Stimulated activated CD4-positive, alpha-beta T cell treated with anti-CD3 and anti-CD28 coated beads, Interleukin-2, amount 100 ng/mL, for 48 hours (primary cell): ENCODE measurements at regions not wholly inside any gene's neighbourhood (a gene's known extent, or its start where the extent isn't known, plus 50 kb on each side); places are given as distances from the start of the nearest gene placed in this dataset.

ENCODE experiments used
- DNase-seq, 2 donors: peaks; one replicate each; pipeline ENCODE4 v3.0.0-alpha.2; 2020

- no peak for DNase-seq
These were observed 128.8 kb upstream of the GPR26 start for GRCh38 chr10:123537188-123537961.

- DNase-seq = no peak
These were observed 127.5 kb upstream of the GPR26 start for GRCh38 chr10:123538401-123539320.

- DNase-seq = no peak
These were observed 121.2 kb upstream of the GPR26 start for GRCh38 chr10:123544986-123545385.

DNA sequence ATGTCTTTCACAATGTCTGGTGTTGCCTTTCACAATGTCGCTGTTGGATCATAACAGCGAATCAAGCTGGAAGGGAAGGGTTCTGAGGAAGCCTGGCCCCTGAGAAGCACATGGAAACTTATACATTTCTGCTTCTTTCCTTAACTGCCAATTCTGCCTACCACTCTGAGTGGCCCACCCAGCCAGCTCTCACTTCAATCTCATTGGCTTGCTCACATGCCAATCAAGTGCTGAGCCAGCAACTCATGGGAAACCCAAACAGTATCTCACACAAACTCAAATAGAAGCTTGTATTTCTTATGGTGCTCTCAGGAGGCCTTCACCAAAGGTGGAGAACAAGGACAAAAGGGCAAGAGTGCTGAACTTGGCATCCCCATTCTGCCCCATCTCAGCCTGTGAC is 117.4 kb upstream of the GPR26 start:
- DNase-seq = no peak

DNA sequence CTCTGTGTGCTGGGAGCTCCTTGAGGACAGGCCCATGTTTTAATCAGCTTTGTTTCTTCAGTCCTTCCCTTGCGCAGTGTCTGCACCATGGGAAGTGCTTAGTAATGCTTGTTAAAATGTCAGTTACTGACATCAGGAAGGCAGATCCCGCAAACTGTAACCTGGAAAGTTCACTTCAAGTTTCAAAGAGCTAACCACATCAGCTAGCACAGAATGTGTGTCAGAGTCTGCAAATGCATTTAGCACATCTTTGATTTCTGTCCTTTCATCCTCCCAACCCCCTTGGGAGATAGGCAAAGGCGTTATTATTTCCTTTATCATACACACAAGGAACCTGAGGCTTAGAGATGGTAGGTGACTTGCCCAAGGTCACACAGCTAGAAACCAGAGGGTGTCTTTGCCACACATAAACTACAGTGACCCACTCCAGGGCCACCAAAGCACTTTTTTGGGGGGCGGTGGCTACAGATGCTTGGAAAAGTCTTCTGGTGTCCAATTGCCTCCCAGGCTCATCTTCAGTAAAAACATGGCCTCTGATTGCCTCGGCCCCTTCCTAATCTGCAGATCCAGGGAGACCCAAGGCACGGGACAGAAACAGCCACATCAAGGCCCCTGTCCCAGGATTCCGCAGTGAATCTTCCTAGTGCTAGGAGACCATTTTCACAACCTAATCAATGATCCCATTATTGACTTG is 116.2 kb upstream of the GPR26 start:
- DNase-seq = no peak

DNA sequence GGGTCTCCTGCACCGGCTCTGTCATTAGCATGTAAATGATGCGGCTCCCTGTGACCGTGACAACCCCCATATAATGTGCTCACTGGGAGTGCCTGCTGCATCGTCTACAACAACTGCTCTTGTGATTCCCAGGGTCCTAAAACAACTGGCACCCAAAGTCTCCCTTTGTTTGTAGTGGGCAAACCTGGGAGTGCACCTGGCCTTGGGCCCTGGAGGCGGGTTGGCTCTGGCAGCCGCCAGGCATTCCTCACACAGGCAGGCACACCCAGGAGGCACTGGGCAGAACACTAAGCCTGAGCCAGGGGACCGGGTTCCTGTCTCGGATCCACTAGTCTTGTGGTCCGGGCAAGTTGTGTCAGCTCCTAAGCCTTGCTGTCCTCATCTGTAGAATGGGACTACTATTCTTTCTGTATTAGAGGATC is 115.5 kb upstream of the GPR26 start:
- DNase-seq = no peak

DNA sequence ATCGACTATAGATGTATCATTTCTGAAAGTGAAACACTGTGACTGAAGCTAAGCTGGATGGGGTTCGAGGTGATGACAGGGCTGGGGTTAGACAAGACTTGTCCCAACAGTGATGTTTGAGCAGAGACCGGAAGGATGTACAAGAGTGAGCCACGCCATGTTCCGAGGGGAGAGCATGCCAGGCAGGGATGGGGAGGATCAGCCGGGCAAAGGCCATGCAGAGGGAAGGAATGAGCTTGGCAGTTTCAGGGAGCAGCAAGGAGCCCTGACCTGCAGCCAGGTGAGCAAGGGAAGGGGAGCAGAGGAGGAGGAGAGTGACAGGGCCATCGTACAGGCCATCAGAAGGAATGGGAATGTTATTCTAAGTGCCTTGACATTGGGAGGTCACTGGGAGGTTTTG is 114.9 kb upstream of the GPR26 start:
- no peak for DNase-seq

GRCh38 chr10:123552760-123553554 is 113.2 kb upstream of the GPR26 start:
- no peak for DNase-seq

GRCh38 chr10:123553810-123554430 is 112.2 kb upstream of the GPR26 start:
- DNase-seq = no peak

GRCh38 chr10:123554656-123555055 is 111.5 kb upstream of the GPR26 start:
- no peak for DNase-seq

DNA sequence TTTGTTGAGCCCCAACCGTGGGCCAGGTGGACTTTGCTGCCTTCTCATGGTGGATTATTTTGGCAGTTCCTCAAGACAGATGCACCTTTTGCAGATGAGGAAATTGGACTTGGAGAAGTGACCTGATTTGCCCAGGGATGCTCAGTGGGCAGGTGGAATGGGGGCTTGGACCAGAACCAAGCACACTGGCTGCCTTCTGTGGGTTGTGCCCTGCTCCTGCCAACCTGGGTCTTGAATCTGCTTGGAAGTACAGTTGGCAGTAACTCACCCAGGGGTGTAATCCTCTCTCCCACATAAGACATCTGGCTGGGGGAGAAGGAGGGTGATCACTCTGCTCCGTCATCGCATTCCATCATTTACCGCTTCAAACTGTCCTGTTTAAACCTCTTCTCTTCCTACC is 110.5 kb upstream of the GPR26 start:
- no peak for DNase-seq

- DNase-seq = no peak
These were observed 110.1 kb upstream of the GPR26 start for GRCh38 chr10:123556049-123556448.

DNA sequence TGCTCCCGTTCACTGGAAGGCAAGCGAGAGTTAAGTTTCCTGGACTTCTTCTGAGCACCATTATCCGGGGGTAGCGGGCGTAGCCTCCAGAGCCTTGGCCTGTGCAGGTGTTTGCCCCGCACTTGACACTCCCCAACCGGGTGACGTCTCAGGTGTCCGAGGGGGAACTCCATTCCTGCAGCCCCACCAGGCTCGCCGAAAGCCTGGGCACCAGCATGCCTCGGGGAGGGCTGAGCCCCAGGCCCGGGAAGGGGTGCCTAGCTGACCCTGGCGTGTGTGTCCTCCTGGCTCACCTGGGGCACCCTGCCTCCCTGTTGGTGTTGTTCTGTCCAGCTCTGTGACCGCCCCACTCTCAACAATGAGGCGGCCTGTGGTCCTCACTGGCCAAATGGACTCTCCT is 109.4 kb upstream of the GPR26 start:
- no peak for DNase-seq

DNA sequence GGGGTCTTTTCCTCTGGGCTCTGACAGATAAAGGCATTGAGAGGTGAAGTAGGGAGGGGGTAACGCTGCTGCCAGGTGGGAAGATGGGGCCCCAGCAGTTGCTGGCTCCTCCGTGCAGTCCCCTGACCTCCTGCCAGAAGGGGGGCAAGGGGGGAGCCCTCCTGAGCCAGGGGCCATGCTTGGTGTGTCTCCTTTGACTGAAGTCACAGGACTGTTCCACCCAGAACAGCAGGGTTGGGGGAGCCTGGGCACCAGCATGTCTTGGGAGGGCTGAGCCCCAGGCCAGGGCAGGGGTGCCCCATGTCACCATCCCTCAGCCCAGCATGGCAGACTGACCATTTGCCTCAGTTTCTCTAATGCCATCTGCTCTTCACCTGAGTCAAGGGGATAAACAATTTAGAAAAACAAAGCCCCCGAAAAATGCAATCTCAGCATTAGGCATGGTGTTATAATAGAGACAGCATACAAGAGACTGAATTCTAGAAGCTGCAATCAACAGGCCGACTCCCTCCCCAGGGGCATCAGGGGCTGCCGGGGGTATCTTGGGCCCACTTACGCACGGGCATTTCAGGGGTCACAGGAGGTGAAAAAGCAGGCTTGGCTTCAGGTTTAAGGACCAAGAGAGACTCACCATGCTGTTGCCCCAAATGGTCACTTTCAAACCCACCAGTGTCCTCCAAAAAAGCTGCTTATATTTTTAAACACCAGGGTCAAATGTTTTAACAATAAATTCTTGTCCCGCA is 108.6 kb upstream of the GPR26 start:
- no peak for DNase-seq

DNA sequence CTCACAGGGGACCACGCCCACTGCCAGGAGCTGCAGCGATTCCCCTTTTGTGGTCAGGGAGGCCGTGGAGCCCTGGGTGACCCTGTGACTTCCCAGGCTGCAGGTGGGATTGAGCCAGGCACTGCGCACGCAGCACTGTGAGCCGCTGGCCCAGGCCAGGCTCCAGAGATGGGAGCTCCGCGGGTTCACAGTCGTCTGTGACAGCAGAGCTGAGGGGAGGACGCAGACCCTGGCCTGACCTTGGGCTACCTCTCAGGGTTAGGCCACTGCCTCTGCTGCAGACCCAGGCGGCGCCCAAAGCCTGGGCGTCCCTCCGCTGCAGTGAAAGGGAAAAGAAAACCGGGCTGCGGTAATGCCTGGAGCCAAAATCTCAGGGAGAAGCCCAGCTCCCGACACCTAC is 107.5 kb upstream of the GPR26 start:
- DNase-seq = no peak

DNA sequence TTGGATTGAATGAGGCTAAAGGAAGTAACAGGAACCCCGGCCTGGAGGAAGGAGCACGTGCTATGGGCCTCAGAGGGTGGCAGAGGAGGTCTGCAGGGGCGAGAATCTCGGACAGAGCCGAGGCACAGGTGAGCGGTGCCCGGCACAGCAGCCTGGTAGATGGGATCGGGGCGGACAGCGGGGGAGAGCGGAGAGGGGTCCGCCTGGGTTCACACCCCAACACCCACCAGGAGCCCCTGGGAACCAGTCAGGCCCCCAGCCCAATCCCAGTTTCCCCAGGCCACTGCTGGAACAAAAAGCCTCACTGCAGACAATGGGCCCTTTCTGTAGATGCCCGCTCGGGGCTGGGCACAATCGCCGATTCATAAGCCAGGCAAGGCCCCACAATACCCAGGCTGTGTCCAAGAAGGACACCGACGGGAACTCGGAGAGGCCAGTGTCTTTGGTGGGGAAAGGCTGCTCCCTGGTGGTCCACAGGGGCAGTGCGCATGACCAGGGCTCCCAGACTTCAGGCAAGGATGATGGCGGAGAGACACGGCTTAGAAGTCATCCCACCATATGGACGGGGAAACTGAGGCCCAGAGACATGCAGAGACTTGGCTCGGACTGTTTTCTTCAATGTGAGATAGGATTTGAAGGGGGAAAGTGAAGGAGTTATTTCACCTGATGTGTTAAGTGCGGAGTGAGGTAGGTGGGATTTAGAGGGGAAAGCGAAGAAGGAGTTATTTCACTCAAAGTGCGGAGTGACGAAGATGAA is 106.9 kb upstream of the GPR26 start:
- DNase-seq = peak; percentile 71 to 73

DNA sequence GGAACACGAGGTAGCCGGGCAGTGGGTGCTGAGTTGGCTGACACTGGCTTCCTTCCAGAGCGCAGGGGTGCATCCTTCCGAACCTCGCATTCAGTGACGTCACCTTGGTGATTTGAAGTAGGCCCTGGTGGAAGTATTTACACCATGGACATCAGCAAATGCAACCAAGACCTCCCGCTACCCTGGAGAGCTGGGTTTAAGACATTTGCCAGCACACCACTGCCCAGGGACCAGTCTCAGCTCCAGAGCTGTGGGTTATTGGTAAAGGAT is 106.4 kb upstream of the GPR26 start:
- no peak for DNase-seq

GRCh38 chr10:123560301-123561140 is 105.6 kb upstream of the GPR26 start:
- DNase-seq = no peak

GRCh38 chr10:123561141-123561440 is 105.1 kb upstream of the GPR26 start:
- no peak for DNase-seq

DNA sequence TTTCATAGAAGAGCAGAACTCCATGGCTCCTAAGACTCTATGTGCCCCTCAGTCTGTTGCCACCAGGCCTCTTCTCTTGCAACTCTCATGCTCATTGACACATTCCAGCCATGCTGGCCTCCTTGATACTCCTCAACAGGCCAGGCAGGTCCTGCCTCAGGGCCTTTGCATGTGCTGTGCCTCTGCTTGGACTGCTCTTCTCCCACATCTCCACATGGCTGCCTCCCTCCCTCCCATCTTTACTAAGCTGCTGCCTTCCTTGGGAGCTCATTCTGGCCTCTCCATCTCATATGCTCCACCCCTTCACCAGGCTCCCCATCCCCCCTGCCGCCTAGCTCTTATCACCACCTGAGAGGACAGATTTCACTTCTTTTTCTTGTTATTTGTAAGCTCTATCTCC is 103.8 kb upstream of the GPR26 start:
- no peak for DNase-seq
